NCI-H510A treated with DMSO at 0.1 percent for 48 hours (cell line): ENCODE measurements at regions not wholly inside any gene's neighbourhood (a gene's known extent, or its start where the extent isn't known, plus 50 kb on each side); places are given as distances from the start of the nearest gene placed in this dataset.
"Not testable (repeated sequence)": the region's sequence is repeated elsewhere in the genome, so short reads cannot be mapped to it uniquely, and the experiment has no call there.

Experiments used
- DNase-seq: peaks from one replicate; lab custom pipeline; 2025; lab: John Stamatoyannopoulos, UW

GRCh38 chr7:28329661-28330363 is 82.5 kb upstream of the CREB5 start:
- peak; percentile 55 for DNase-seq

- no peak for DNase-seq
Observed at GRCh38 chr7:28330384-28331070, 81.8 kb upstream of the CREB5 start.

GRCh38 chr7:28332046-28332445 is 80.3 kb upstream of the CREB5 start:
- DNase-seq: no peak

GRCh38 chr7:28333548-28333947 is 78.8 kb upstream of the CREB5 start:
- not testable (repeated sequence) for DNase-seq

- DNase-seq: no peak
Observed at GRCh38 chr7:28336806-28337205, 75.5 kb upstream of the CREB5 start.

GRCh38 chr7:28338041-28338440 is 74.3 kb upstream of the CREB5 start:
- DNase-seq: no peak

- DNase-seq: no peak
Observed at GRCh38 chr7:28343462-28343861, 68.9 kb upstream of the CREB5 start.

GRCh38 chr7:28346256-28346655 is 66.1 kb upstream of the CREB5 start:
- no peak for DNase-seq

- DNase-seq: no peak
Observed at GRCh38 chr7:28346676-28347363, 65.5 kb upstream of the CREB5 start.

GRCh38 chr7:28347475-28348318 is 64.6 kb upstream of the CREB5 start:
- DNase-seq: no peak

GRCh38 chr7:28348636-28349035 is 63.7 kb upstream of the CREB5 start:
- DNase-seq: no peak

- DNase-seq: peak; percentile 75
Observed at GRCh38 chr7:28349637-28350036, 62.7 kb upstream of the CREB5 start.

GRCh38 chr7:28350662-28351061 is 61.7 kb upstream of the CREB5 start:
- no peak for DNase-seq

- DNase-seq: no peak
Observed at GRCh38 chr7:28351450-28351849, 60.9 kb upstream of the CREB5 start.

- peak; percentile 85 for DNase-seq
Observed at GRCh38 chr7:28354601-28355402, 57.5 kb upstream of the CREB5 start.

GRCh38 chr7:28355635-28356319 is 56.5 kb upstream of the CREB5 start:
- DNase-seq: peak; percentile 98

- peak; percentile 81 for DNase-seq
Observed at GRCh38 chr7:28356619-28357018, 55.7 kb upstream of the CREB5 start.

- no peak for DNase-seq
Observed at GRCh38 chr7:28358423-28358868, 53.9 kb upstream of the CREB5 start.

GRCh38 chr7:28360739-28361138 is 51.6 kb upstream of the CREB5 start:
- no peak for DNase-seq

GRCh38 chr7:28361551-28361950 is 50.8 kb upstream of the CREB5 start:
- no peak for DNase-seq

GRCh38 chr7:28362182-28362581 is 50.1 kb upstream of the CREB5 start:
- DNase-seq: no peak
